ENCODE measurements at regions not wholly inside any gene's neighbourhood (a gene's known extent, or its start where the extent isn't known, plus 50 kb on each side); places are given as distances from the start of the nearest gene placed in this dataset.
"Not testable (repeated sequence)": the region's sequence is repeated elsewhere in the genome, so short reads cannot be mapped to it uniquely, and the experiment has no call there.

DNA sequence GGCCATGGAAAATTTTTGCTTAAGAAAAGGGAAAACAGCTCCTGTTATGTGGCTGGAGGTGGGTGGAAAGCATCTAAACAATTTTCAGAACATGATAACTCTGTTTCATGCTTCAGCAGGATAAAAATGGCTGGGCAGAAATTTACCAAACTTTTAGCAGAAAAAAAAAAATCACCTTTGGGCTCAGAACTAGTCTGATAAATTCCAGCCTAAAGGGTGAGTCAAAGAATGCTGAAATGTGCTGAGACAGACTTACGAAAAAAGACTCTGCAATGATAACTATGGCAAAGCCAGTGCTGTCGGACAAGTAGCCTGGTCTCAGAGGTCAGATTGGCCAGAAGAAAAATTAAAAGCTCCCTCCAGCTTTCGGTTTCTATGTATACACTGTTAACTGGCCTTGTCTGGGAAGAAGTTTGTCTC lies 123.6 kb downstream of the LRATD1 start:
- no peak for FAIRE-seq

DNA sequence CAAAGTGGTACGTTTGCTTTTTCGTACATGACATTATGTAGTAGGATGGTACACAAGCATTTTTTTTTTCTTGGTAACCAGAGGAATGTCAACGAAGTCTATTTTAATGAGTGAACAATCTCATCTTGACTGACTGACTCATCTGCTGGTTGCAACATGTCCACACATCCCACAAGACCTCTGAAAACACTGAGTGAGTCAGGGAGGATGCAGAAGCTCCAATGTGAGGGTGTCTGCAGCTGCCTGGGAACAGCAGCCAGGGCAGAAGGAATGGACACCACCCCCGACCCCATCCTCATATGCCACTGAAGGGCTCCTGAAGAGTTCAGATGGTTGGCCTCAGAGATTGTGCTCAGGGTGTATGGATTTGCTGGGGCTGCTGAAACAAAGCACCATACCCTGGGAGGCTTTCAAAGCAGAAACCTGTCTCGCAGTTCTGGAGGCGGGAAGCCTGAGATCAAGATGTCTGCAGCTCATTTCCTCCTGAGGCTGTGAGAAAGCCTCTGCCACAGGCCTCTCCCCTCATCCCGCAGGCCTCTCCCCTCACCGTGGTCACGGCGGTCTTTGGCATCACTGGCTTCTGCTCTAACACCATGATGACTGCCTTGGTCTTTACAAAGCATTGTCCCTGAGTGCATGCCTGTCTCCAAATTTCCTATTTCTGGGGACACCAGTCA lies 124.6 kb downstream of the LRATD1 start:
- FAIRE-seq = no peak

DNA sequence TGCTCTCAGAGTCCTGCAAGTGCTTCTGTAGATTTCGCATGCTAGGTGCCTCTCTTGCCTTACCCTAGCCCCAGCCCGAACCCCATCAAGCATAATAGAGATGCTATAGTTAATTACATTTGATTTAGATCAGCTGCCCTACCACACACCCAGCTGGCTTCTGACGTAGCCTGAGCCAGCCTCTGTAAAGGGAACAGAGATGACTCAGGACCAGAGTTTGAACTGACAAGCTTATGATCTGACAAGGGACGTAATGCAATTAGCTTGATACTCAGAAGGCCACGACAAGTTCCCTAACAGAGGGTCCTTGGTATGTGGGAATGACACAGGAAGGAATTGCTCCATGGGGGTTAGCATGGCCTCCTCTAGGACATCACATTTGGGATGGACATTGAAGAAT lies 126.6 kb downstream of the LRATD1 start:
- no peak for FAIRE-seq

DNA sequence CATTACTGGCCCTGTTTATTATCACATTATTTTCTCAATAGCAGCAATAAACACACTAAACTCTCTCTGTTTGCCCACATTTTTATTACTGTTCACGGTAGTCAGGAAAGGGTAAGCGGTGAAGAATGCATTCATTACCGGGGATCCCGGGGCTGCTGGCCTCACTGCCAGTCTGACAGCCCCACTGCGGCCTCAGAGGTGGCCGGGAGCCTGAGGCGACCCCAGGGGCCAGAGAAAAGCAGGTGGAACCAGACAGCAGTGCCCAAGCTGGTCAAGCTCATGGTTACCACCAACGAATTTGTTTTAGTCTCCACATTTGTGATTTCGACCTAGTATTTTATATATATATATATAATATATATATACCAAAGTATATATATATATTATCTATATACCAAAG lies 127.7 kb downstream of the LRATD1 start:
- FAIRE-seq = no peak

DNA sequence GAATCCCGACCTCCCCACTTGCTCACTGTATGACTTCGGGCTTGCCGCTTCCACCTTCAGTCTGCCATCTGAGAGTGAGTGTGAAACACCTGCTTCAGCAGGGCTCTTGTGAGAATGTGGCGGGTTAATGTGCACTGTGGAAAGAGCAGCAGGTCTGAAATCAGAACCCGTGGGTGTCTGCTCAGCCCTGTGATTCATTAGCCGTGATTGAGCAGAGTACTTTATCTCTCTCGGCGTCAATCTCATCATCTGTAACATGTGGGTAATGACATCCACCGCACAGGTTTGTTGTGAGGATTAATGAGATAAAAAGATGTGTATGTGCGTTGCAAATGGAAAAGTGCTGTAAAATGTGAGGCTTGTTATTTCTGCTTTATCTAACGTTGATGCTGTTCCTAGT lies 128.6 kb downstream of the LRATD1 start:
- FAIRE-seq = no peak

DNA sequence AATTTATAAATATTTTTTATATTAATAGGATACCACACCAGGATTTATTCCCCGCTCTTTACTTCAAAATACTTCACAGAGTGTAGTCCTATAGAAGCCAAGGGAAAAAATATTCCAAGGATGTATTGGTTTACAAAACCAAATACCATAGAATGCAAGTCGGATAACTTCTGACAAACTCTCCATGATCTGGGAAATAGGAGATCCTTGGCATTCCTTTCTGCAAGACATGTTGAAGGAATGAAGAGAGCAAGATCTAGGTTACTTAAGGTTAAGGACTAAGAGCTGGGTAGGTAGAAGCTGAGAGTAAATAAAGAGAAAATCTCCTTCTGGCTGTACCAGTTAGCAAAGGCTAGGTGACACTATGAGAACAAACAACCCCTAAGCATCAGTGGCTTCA lies 141.2 kb downstream of the LRATD1 start:
- no peak for FAIRE-seq

DNA sequence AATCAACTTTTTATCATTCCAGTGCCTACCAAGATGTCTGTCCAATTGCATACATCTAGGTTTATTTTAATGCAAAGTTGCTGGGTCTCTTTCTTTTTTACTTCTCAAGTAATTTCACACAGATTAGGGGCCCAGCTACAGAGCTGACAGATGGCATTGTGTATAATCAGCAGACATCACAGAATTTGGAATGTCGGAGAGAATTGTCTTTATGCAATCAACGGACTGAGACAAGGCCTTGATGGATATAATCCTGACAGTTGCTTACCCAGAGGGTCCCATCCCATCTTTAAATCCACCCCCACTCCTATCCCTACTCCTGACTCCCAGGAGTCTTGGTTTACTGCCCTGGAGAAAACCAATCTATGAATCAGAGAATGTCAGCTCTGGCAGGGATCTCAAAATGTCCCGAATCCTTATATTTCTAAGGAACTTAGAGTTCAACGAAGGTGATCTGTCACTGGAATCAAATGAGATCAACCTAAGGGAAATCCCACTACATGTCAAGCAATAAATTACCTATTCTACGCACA lies 142.0 kb downstream of the LRATD1 start:
- no peak for FAIRE-seq

DNA sequence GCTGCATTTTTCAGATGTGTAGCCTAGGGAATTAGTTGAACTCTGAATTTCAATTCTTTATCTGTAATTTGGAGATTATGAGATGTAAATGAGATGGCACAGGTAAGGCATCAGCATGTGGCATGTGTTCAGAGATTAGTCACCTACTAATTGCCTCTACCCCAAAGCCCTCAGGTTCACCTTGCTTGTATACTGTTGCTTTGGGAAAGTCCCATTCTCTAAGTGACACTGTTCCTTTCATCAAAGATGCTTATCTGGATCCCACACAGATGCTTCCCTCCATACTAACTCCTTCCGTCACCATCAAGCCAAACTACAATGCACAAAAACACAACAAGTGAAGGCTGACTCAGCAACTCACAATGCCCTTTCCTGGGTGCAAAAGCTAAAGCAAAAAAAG lies 143.7 kb downstream of the LRATD1 start:
- FAIRE-seq = no peak

DNA sequence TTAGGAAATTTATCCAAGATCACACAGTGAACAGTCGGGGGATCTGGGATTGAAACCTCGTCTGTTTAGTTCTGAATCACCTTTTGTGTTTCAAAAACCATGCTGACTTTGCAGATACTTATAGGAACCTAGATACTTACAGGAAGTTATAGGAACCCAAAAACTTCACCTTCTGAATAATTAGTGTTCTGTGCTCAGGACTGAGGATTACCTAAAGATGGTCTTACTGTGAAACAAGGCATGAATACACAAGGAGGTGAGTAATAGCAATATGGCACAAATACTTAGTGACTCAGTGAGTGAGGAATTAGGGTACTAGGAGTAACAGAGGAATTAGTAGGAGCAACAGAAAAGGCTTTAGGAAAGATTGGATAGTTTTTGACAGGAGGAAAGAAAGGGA lies 145.5 kb downstream of the LRATD1 start:
- FAIRE-seq = no peak

DNA sequence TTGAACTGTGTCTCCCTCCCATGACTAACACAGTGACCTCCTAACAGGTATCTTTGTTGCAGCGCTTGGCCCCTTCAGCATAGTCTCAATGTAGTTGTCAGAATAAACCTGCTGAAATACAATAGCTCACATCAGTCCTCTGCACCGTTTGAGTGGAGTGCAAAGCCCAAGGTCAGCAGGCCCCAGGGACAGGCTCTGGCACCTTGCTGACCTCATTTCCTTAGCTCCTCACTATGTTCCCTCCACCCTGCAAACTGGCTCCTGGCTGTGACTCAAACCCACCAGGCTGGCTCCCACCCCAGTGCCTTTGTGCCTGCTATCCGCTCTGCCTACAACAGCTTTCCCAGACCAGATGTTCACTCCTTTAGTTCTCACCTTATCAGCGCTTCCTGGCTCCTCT lies 146.7 kb downstream of the LRATD1 start:
- no peak for FAIRE-seq

DNA sequence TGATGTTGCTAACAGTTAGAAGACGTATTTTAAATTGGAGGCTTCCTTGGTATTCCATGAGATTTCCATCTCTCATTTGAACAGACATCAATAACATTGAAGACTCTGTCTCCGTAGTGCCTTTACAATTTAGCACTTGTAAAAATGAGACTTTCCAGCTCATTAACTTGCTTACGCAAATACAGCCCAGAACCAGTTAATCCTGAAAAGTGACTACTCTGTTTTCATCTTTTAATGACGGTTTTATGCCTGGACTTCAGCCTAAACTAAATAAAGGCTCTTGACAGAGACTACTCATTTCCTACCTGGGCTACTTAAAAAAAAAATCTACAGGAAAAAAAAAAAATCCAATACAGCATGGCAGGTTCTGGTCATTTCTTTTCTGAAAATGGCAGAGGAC lies 148.6 kb downstream of the LRATD1 start:
- FAIRE-seq = no peak

DNA sequence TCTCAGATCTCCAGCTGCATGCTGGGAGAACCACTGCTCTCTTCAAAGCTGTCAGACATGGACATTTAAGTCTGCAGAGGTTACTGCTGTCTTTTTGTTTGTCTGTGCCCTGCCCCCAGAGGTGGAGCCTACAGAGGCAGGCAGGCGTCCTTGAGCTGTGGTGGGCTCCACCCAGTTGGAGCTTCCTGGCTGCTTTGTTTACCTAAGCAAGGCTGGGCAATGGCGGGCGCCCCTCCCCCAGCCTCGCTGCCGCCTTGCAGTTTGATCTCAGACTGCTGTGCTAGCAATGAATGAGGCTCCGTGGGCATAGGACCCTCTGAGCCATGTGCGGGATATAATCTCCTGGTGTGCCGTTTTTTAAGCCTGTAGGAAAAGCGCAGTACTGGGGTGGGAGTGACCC lies 156.3 kb downstream of the LRATD1 start:
- FAIRE-seq = not testable (repeated sequence)

DNA sequence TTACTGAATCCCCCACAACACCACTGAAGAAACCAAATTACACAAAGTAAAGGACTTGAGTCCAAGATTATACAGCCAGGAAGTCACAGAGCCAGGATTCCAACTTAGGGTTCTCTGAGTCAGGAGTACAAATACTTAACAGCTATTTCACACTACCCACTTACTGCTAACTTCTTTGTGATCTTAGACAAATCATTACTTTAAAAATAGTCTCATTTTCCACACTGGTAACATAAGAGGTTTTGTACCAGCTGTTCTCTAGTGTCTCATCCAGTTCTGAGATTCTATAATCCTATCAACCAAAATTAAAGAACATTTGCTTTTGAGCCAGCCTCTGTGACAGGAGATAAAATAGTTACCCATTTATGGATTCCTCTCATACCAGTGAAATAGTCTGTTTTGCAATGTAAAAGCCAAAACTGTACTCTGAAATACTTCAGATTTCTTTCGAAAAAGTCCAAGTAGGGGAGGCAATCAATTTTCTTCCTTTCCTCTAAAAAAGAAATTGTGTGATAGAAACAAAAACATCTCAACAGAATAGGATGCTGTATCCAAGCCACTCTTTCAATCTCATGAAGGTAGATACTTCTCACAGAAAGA lies 157.6 kb downstream of the LRATD1 start:
- FAIRE-seq = no peak

DNA sequence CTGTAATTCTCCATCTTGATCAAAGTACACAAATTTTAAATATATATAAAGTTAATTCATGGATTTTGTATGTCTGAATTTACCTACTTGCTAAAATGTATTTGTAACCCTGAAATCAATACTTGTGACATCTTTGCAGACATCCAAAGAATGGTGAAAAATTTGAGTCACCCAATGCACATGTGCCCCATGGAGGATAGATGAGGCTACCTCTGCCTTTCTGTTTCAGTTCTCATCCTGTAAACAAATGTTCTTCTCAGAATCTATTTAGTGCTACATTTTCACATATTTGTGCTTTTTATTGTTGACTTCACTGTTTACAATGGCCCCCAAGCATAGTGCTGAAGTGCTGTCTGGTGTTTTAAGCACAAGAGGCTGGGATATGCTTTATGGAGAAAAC lies 171.5 kb downstream of the LRATD1 start:
- no peak for FAIRE-seq

DNA sequence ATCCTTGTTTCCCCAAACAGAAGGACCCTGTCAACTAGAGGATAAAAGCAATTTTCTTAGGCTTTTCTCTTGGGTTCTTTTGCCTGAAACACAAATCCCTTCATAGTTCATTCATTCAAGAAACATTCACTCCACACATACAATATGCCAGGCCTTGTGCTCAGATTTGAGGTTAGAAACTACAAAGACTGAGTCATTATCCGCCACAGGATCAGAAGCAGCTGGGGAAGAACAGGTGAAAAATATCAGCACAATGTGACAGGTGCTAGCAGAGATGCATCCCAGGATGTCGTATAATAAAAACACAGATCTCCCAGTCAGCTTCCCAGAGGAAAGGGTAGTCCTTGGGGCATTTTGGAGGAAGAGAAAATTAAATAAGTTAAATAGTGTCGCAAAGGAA lies 172.4 kb downstream of the LRATD1 start:
- no peak for FAIRE-seq

DNA sequence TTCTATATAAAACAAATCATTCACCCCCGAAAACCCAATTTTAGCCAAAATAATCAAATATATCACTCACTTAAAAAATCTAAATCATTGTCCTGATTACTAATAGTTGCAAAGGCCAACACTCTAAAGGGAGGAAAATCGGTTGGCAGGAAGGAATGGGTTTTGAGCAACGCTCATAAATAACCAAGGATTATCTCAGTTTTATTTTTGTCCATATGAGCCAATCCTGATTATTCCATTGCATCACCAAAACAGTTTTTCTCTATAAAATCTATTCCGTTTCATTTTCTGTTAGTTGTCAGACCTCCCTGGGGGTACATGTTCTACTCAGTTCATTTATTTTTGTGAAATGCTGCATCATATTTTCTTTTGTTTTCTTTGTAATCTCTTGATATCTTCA lies 174.1 kb downstream of the LRATD1 start:
- no peak for FAIRE-seq

DNA sequence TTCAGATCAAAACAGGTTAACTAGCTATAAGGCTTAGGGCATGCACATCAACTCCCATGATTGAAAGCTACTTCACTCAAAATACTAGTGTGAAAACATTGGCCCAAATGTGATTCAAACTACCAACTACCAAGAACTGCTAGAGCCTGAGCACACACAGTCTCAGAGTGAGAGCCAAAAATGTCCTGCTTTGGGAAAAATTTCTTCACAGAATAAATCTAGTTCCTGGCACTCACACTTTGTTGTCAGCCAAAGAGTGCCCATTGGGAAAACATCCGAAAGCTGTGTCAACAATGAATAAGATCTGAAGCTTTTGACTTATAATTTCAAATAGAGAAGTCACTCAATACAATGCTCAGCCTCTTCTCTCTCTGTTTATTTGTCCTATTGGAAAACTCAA lies 182.7 kb downstream of the LRATD1 start:
- FAIRE-seq = no peak

DNA sequence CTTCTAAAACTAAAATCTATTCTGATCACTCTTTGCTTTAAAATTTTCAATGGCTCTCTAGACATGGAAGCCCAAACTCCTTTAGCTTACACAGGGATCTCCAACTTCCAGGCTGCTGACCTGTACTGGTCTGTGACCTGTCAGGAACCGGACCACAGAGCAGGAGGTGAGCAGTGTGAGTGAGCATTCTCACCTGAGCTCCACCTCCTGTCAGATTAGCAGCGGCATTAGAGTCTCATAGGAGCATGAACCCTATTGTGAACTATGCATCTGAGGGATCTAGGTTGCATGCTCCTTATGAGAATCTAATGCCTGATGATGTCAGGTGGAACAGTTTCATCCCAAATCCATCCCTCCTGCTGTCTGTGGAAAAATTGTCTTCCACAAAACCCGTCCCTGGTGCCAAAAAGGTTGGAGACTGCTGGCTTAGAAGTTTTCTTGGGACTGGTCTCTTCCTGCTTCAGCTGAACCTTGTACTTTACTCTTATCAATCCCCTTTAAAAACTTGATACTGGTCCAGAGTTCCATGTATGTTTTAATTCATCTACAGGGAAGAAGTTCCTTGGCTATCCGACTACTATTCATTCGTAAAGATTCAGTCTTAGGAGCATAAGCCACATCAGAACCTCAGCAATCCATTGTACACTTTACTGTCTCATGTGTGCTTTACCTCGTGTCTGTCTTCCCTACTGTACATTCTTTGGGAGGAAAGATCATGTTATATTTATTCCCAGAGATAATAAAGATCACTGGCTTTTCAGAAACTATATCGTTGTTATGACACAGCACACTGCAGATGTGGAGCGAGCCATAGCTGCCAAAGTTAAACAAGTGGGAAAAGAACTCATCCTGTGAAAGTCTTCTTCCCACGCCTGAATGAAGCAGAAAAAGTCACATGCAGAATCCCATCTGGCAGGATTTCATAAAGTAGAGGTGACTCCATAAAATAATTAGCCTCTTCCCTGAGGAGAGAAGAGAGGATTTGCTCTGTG lies 183.8 kb downstream of the LRATD1 start:
- no peak for FAIRE-seq

DNA sequence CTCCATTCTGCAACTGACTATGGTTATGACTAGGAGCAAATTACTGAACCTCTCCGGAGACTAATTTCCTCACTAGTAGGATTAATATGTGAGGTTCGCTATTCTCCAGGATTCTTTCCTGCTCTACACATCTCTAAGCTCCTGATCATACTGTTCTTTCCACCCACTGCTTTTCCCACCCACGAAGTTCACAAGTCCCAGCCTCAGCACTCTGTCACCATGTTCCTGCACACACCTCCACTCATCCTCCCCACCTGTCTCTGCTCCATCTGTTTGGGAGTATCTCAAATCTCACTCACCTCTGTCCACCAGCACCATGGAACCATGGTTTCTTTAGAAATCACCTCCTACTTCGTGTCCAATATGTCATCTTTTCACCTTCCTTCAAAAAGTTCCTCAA lies 185.3 kb downstream of the LRATD1 start:
- FAIRE-seq = no peak

DNA sequence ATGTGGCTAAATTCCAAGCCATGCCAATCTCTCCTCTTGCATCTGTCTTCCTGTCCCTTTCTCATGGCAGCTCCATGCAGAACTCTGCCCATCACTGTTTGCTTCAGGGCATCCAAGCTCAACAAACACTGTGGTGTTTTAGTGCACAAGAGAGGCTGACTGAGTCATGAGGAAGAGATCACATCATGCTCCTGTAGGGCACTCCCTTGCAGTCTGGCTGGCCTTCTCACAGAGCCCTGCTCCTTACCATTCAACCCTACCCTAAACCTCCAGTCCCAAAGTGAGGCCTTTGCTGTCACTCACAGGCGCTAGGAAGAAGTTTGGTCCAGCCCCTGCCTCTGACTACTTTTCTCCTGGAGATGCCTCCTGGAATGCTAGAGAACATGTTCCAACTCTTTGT lies 194.0 kb downstream of the LRATD1 start:
- no peak for FAIRE-seq

DNA sequence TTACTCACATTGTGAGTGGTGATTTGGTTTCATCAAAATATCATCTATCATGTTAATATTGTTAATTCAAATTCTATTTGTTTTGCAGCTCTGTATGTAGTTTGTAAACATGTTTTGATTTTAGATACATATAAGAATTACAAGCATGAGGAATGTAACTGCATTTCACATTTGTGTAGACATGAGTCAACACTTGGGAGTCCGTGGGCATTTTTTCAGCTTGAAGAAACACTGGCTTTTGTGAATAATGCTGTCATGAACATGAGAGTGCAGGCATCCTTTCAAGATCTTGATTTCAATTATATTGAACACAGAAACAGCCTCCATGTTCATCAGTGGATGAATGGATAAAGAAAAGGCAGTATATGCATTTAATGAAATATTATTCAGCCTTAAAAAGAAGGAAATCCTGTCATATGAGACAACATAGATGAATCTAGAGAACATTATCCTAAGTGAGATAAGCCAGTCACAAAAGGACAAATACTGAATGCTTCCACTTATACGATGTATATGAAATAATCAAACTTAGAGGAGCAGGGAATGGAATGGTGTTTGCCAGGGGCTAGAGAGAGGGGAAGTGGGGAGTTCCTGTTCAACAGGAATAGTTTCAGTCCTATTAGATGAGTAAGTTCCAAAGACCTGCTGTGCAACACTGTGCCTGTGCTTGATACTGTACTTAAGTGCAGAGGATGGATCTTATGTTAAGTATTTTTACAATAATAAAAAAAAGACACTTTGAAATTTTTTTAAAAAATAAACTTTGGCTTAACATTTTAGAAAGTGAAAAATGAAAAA lies 194.9 kb downstream of the LRATD1 start:
- FAIRE-seq = no peak

DNA sequence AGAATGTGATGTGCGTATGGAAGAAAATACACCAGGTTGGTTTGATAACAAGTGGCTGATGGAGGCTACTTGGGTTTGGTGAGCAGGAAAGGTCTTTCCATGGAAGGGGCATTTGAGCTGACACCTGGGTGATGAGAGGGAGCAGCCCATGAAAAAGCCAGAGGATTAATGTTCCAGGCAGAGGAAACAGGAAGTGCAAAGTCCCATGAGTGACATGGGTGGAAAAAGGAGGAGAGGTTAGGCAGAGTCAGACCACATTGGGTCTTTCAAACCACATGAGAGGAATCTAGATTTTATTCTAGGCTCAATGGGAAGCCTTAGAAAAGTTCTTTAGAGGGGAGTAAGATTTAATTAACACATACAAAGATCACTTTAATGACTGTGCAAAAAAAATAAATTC lies 195.7 kb downstream of the LRATD1 start:
- no peak for FAIRE-seq

DNA sequence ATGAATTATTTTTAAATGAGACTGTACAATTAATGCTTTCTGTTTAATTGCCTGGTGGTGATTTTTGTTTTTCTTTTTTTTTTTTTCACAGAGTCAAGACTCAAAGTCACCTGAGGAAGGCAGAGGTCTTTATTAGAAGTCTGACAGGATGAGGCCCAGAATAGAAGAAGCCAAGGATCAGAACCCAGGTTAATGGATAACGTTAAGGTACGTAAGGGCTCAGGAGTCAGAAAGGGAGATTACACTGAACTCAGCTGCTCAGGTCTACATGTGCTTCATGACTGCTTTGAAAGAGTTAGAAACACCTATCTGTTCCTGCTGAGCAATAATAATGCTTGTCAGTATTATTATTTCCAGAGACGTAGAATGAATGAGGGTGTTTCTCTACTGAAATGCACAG lies 196.5 kb downstream of the LRATD1 start:
- no peak for FAIRE-seq

Data from G401.6 (cell line).